HG02642 (cell line): ENCODE measurements at regions not wholly inside any gene's neighbourhood (a gene's known extent, or its start where the extent isn't known, plus 50 kb on each side); places are given as distances from the start of the nearest gene placed in this dataset.

Experiments
- ATAC-seq: cut with Tn5 transposase; IDR thresholded peaks from one replicate; pipeline ENCODE4 v1.9.1; 2021; ENCODE audit warnings: mild to moderate bottlenecking; ENCODE audit not compliant: unreplicated experiment, poor library complexity

DNA sequence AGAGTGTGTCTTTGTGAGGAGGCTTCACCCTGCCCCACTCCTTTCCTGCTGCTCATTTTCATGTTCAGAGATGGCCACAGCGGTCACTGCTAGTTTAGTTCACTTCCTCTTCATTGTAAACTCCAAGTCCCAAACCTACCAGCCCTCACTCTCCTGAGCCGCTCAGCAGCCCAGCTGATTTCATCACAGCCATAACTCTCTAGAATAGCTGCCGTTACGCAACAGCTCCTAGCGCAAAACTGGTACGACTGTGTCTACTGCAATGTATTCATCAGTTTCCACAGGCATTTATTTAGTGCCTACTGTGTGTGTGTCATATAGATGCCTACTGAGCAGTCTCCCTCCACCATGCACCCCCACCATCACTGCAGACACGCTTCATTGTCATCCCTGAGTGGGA lies 233.5 kb upstream of the RPL38 start:
- ATAC-seq, result no peak

- no peak for ATAC-seq
These were observed 232.4 kb upstream of the RPL38 start for GRCh38 chr17:73971127-73971526.

DNA sequence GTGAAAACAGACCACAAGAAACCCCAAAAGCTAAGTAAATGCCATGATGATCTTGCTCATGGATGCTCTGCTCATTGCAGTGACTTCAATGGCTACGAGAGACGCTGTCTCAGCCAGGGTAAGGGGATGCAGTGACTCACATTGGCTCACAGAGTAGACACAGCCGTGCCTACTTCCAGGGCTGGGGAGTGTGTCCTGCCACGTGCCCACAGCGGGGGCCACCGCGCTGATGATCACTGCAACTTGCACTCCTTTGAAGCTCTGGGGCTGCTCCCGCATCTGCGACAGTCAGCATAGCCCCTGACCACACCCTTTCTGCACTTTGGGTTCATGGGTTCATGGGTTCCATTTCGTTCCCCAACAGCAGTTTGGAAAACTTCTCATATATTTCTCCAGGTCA lies 231.4 kb upstream of the RPL38 start:
- no peak for ATAC-seq

- ATAC-seq, result no peak
These were observed 230.6 kb upstream of the RPL38 start for GRCh38 chr17:73972901-73973300.

DNA sequence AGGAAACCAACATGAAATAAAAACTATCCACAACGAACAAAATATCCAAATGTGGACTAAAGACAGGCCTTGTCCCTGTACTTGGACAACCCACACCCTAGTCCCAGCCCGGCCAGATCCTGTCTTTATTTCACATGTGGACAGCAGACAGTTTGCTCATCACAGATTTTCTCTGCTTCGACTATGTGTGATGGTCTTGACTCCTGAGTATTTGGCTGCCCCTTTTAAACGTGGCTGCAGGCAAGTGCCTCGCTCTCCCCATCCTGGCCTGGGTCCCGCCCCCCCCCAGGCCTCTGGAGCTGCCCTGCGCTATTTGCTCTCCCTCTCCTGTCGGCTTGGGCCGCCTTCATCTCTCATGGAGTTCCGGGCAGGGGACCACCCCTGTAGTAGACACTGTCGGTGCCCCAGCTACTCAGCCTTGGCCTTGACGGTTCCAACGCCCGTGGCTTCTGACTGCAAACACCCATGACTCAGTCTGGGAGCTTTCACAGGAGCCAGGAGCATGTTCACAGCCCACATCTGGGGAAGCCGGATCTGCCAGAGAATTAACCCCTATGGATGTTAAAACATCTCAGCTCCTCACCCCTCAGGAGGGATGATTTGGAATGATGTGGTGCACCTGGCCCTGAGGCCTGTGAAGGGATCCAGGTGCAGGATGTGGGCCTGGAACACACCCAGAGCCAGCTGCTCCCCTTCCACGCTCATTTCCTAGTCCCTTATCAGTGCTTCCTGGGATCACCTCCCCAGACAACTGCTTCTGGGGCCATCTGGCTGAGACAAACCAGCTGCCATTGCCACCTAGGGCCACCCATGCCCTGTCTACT lies 229.7 kb upstream of the RPL38 start:
- no peak for ATAC-seq

- no peak for ATAC-seq
These were observed 228.9 kb upstream of the RPL38 start for GRCh38 chr17:73974536-73974935.

DNA sequence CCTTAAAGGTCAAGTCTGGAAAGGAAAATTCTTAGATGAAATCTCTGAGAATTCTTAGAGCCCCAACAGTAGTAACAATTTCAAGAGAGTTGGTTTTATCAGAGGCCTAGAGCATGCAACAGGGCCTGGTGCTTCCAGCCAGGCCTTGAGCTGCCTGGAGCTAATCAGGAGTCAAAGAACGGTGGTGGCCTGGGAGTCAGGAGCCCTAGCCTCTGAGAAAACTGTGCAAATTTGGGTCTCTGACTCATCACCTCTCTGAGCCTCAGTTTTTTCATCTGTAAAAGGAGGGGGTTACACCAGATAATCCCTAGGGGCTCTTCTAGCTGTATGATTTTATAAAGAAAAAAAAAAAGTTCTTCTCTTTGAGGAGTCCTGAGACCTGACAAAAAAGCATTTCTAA lies 227.3 kb upstream of the RPL38 start:
- ATAC-seq, result no peak

GRCh38 chr17:73976676-73977521 lies 226.6 kb upstream of the RPL38 start:
- no peak for ATAC-seq

- ATAC-seq, result no peak
These were observed 223.0 kb upstream of the RPL38 start for GRCh38 chr17:73980517-73980916.

GRCh38 chr17:73982871-73983270 lies 220.6 kb upstream of the RPL38 start:
- no peak for ATAC-seq

GRCh38 chr17:73983621-73984400 lies 219.7 kb upstream of the RPL38 start:
- no peak for ATAC-seq

DNA sequence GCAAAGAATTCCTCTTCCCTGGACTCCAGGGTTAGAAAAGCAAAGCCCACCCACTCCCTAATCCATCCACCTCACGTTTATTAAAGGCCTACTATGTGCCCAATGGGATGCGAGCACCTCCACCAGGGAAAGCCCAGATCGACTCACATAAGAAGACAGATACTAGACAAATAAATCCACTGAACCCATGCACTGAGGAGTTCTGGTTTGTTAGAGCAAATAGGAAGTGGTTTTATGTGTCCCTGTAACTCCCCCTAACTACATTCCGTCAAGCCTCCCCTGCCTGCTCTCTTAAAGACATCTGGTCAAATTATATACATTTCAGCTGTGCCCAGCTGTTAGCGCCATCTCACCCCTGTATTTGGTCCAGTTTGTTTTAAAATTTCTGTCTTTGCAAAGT lies 218.5 kb upstream of the RPL38 start:
- no peak for ATAC-seq

DNA sequence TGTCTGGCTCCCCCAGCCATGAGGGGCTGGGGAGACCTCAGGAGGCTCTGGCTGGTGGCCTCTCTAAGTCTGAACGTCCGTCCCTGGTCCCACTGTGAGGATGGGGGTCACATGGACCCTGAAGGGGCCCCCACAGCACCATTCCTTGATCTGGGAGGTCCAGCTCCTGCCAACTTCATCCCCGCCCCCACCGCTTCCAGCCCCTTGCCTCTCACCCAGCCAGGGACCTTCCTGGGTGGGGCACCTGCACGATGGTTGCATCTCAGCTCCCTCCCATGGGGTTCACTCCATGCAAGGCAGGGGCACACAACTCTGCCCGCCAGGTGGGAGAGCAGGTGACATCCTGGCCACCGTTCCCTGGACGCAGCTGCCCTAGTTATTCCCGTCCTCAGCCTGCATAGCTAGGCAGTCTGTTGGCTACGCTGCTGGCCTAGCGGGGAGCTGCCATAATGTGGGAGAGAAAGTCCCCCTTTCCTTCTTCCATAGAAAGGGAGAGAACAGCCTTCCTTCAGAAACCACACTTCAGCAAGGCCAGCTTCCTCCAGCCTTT lies 217.9 kb upstream of the RPL38 start:
- ATAC-seq, result no peak

DNA sequence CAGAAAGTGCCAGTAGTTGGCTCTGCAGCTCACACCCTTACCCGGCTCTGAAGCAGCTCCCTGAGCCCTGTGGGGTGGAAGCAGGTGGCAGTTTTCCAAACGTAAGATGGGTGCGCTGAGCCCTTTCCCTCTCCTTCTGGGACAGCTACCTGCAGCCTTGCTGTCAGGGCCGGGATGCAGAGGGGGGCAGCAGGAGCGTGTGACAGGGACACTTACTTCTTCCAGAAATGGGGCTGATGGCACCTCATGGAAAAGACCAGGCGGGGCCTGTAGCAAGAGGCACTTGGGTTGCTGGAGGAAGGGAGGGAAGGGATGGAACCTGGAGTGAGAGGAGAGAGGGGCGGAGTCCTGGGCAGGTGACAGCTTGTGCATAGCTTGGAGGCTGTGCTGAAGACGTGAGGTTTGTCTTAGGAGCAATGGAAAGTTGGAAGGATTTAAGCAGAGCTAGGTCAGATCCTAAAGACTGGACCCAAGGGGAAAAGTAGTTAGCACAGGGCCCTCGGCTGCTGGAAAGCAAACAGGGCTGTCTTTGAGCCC lies 216.8 kb upstream of the RPL38 start:
- no peak for ATAC-seq

DNA sequence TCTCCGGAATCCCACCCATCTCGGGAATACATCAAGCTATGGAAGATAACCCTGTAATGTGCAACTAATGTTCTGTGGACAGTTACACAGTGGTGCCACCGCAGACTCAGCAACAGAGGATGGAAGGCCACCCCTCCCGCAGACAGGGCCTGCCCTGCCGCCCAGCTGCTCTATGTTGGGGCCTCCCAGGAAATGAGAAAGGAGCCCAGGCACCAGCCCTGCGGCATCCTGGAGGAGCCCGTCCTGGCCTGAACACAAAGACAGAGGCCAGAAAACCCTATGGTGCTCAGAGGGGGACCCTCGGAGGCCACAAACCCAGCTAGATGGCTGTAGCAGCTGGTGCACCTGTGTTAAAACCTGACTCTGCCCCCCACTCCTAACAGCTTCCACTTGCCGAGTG lies 216.1 kb upstream of the RPL38 start:
- ATAC-seq, result no peak

DNA sequence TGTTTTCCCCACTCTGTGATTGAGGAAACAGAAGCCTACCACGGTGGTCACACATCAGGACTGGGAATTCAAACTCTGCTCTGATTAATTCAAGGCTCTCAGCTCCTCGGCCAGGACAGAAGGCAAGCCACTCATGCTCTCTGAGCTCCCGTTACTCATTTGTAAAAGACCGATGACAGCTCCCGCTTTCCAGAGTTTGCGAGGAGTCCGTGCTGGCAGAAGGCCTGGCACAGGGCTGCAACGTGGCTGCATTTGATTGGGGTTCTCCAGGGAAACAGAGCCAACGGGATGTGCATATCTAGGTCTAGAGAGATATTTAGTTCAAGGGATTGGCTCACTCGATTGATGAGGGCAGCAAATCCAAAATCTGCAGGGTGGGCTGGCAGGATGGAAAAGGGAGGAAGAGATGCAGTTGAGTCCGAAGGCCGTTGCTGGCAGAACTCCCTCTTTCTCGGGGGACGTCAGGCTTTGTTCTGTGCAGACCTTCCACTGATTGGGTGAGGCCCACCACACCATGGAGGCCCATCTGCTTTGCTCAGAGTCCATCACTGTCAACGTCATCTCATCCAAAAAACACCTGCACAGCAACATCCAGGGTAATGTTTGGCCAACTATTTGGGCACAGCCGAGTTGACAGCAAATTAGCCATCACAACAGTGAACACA lies 215.5 kb upstream of the RPL38 start:
- no peak for ATAC-seq

GRCh38 chr17:73989671-73990070 lies 213.8 kb upstream of the RPL38 start:
- ATAC-seq, result no peak

DNA sequence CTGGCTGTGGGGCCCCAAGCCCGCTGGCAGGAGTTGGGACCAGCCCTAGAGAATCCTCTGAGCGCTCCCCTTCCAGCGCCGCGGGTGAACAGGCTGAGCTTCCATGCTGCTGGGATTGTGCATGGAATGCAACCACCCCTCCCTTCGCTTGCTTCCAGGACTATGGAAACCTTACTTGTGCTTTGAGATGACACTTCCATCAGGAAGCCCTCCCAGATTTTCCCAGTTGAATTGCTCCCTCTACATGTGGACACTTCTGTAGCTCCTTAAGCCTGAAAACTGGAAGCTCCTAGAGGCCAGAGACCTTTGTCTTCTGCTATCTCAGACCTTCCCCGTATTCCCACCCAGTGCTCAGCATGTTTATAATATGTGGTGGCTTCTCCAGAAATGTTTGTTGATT lies 213.2 kb upstream of the RPL38 start:
- no peak for ATAC-seq

DNA sequence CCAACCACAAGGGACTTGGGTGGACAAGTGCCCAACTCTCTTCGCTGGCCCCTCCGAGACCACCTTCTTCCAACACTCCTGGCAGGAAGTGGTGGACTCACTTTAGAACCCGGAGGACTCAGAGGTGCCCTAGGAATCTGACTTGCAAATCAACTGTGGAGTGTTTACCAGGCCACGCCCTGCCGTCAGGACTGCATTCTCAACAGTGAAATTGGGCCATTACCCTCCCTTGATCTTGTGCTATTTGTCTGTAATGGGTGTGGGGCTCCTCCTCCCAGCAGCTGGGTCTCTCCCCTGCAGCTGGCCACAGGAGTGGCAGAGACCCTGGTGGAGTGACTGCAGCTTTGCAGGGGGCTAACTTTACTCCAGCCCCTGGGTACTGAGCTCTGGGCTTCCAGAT lies 212.2 kb upstream of the RPL38 start:
- ATAC-seq, result no peak

DNA sequence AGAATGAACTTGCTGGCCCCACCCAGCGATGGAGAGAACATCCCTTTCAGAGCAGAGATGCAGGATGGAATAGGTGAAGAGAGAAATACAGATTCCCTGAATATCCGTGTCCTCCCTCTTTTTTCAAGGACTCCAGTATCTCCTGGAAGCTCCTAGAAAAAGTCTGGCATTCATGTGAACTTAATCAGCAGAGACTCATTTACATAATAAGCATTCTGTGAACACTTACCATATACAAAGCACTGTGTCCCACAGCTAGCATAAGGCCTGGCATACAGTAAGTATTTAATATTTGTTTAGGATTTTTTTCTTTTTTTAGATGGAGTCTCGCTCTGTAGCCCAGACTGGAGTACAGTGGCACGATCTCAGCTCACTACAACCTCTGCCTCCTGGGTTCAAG lies 208.5 kb upstream of the RPL38 start:
- ATAC-seq, result no peak
